ENCODE measurements at regions not wholly inside any gene's neighbourhood (a gene's known extent, or its start where the extent isn't known, plus 50 kb on each side); places are given as distances from the start of the nearest gene placed in this dataset.

GRCh38 chr2:239532250-239532649, 131.4 kb upstream of the HDAC4 start:
- H4K20me1 ChIP-seq (ENCODE audit: control insufficient read depth, extremely low read depth, insufficient read depth, low read length), result no peaks in the 10 kb centered on the region
- no peak overlapping the region for H3K9ac ChIP-seq (ENCODE audit: insufficient read depth, low read length)
- no peak overlapping the region for H2AFZ ChIP-seq (ENCODE audit: low read length)
- DNase-seq (ENCODE audit: low read depth in 2 of 2), result no peak
- no peak for TF ChIP-seq EZH2 (IDR thresholded peaks at IDR 0.05; ENCODE audit: low read length, missing control alignments)
- no peaks in the 10 kb centered on the region for H3K36me3 ChIP-seq (ENCODE audit: control insufficient read depth, insufficient read depth, low read length)
- no peak overlapping the region for H3K4me3 ChIP-seq (replicated peaks in 1 of 4; ENCODE audit: control extremely low read depth in 1 of 4, insufficient read depth in 1 of 4, low read depth in 3 of 4, low read length in 4 of 4)
- H3K4me2 ChIP-seq (ENCODE audit: extremely low read depth, insufficient read depth, low read length), result no peak overlapping the region
- H3K9me3 ChIP-seq (ENCODE audit: control insufficient read depth, insufficient read depth, low read depth, low read length), result no peaks in the 10 kb centered on the region
- no peaks in the 10 kb centered on the region for H3K79me2 ChIP-seq (ENCODE audit: control insufficient read depth, insufficient read depth, low read length)
- no peaks in the 10 kb centered on the region for H3K27me3 ChIP-seq (ENCODE audit: control insufficient read depth, insufficient read depth, low read length)
- H3K4me1 ChIP-seq (ENCODE audit: control insufficient read depth, extremely low read depth, insufficient read depth, low read length), result no peaks in the 10 kb centered on the region
- H3K27ac ChIP-seq (ENCODE audit: insufficient read depth, low read length), result no peak overlapping the region

- Histone ChIP-seq H3K4me3 (replicated peaks in 1 of 4; ENCODE audit: control extremely low read depth in 1 of 4, insufficient read depth in 1 of 4, low read depth in 3 of 4, low read length in 4 of 4) (no peak overlapping the region), H3K36me3 (ENCODE audit: control insufficient read depth, insufficient read depth, low read length) (no peaks in the 10 kb centered on the region), H3K9me3 (ENCODE audit: control insufficient read depth, insufficient read depth, low read depth, low read length) (no peaks in the 10 kb centered on the region), H3K27ac (ENCODE audit: insufficient read depth, low read length) (no peak overlapping the region), H3K4me1 (ENCODE audit: control insufficient read depth, extremely low read depth, insufficient read depth, low read length) (no peaks in the 10 kb centered on the region), H4K20me1 (ENCODE audit: control insufficient read depth, extremely low read depth, insufficient read depth, low read length) (no peaks in the 10 kb centered on the region), H3K79me2 (ENCODE audit: control insufficient read depth, insufficient read depth, low read length) (no peaks in the 10 kb centered on the region), H3K4me2 (ENCODE audit: extremely low read depth, insufficient read depth, low read length) (no peak overlapping the region), H3K9ac (ENCODE audit: insufficient read depth, low read length) (no peak overlapping the region), H3K27me3 (ENCODE audit: control insufficient read depth, insufficient read depth, low read length) (no peaks in the 10 kb centered on the region), H2AFZ (ENCODE audit: low read length) (no peak overlapping the region)
- no peak for DNase-seq (ENCODE audit: low read depth in 2 of 2)
- no peak for TF ChIP-seq EZH2 (IDR thresholded peaks at IDR 0.05; ENCODE audit: low read length, missing control alignments)
- TF ChIP-seq, protein P1, sequence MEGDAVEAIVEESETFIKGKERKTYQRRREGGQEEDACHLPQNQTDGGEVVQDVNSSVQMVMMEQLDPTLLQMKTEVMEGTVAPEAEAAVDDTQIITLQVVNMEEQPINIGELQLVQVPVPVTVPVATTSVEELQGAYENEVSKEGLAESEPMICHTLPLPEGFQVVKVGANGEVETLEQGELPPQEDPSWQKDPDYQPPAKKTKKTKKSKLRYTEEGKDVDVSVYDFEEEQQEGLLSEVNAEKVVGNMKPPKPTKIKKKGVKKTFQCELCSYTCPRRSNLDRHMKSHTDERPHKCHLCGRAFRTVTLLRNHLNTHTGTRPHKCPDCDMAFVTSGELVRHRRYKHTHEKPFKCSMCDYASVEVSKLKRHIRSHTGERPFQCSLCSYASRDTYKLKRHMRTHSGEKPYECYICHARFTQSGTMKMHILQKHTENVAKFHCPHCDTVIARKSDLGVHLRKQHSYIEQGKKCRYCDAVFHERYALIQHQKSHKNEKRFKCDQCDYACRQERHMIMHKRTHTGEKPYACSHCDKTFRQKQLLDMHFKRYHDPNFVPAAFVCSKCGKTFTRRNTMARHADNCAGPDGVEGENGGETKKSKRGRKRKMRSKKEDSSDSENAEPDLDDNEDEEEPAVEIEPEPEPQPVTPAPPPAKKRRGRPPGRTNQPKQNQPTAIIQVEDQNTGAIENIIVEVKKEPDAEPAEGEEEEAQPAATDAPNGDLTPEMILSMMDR (conservative IDR thresholded peaks at IDR 0.05 in 1 of 2, IDR thresholded peaks at IDR 0.05 in 1 of 2; ENCODE audit: low read depth in 1 of 2, low read length in 2 of 2), result no peak
These were observed 130.8 kb upstream of the HDAC4 start for GRCh38 chr2:239531456-239532241.

GRCh38 chr2:239530749-239531316, 130.0 kb upstream of the HDAC4 start:
- TF ChIP-seq, protein P1 (conservative IDR thresholded peaks at IDR 0.05 in 1 of 2, IDR thresholded peaks at IDR 0.05 in 1 of 2; ENCODE audit: low read depth in 1 of 2, low read length in 2 of 2), result no peak
- no peak for TF ChIP-seq EZH2 (IDR thresholded peaks at IDR 0.05; ENCODE audit: low read length, missing control alignments)
- no peaks in the 10 kb centered on the region for H3K79me2 ChIP-seq (ENCODE audit: control insufficient read depth, insufficient read depth, low read length)

More at GRCh38 chr2:239530749-239531316, 130.0 kb upstream of the HDAC4 start:
- Histone ChIP-seq H3K9ac (ENCODE audit: insufficient read depth, low read length) (no peak overlapping the region), H3K4me2 (ENCODE audit: extremely low read depth, insufficient read depth, low read length) (no peak overlapping the region), H3K27ac (ENCODE audit: insufficient read depth, low read length) (no peak overlapping the region), H3K4me3 (replicated peaks in 1 of 4; ENCODE audit: control extremely low read depth in 1 of 4, insufficient read depth in 1 of 4, low read depth in 3 of 4, low read length in 4 of 4) (no peak overlapping the region), H2AFZ (ENCODE audit: low read length) (no peak overlapping the region), H3K9me3 (ENCODE audit: control insufficient read depth, insufficient read depth, low read depth, low read length) (no peaks in the 10 kb centered on the region), H4K20me1 (ENCODE audit: control insufficient read depth, extremely low read depth, insufficient read depth, low read length) (no peaks in the 10 kb centered on the region), H3K36me3 (ENCODE audit: control insufficient read depth, insufficient read depth, low read length) (no peaks in the 10 kb centered on the region), H3K27me3 (ENCODE audit: control insufficient read depth, insufficient read depth, low read length) (no peaks in the 10 kb centered on the region), H3K4me1 (ENCODE audit: control insufficient read depth, extremely low read depth, insufficient read depth, low read length) (no peaks in the 10 kb centered on the region)
- DNase-seq (ENCODE audit: low read depth in 2 of 2), result no peak
